ENCODE measurements at regions not wholly inside any gene's neighbourhood (a gene's known extent, or its start where the extent isn't known, plus 50 kb on each side); places are given as distances from the start of the nearest gene placed in this dataset.

GRCh38 chr13:52933099-52933498 is 84.7 kb upstream of the PCDH8 start (continued):
- no peak for TF ChIP-seq ZBTB33 (IDR thresholded peaks at IDR 0.05; ENCODE audit: borderline replicate concordance, low read depth)
- TF ChIP-seq MXI1 (IDR thresholded peaks at IDR 0.05; ENCODE audit: low read depth, low read length) = no peak
- no peak for TF ChIP-seq GABPA (IDR thresholded peaks at IDR 0.05; ENCODE audit: low read depth)
- no peak for TF ChIP-seq RFX5 (IDR thresholded peaks at IDR 0.05; ENCODE audit: low read length)
- no peak for TF ChIP-seq JUND (IDR thresholded peaks at IDR 0.05)
- TF ChIP-seq MEF2A (IDR thresholded peaks at IDR 0.05; ENCODE audit: borderline replicate concordance, low read depth) = no peak
- TF ChIP-seq RCOR1 (IDR thresholded peaks at IDR 0.05; ENCODE audit: low read length) = no peak

GRCh38 chr13:52932649-52933048 is 84.2 kb upstream of the PCDH8 start:
- H2AFZ ChIP-seq (ENCODE audit: low read depth) = no peak overlapping the region
- H3K79me2 ChIP-seq (ENCODE audit: insufficient read depth) = no peaks in the 10 kb centered on the region
- no peak overlapping the region for H3K4me2 ChIP-seq
- H4K20me1 ChIP-seq (ENCODE audit: insufficient read depth) = no peaks in the 10 kb centered on the region
- no peak overlapping the region for H3K4me3 ChIP-seq (ENCODE audit: low read depth in 2 of 2, low read length in 1 of 2)
- TF ChIP-seq GABPA (IDR thresholded peaks at IDR 0.05; ENCODE audit: low read depth) = no peak
- no peak for TF ChIP-seq CHD2 (IDR thresholded peaks at IDR 0.05; ENCODE audit: low read length, partially characterized antibody)
- no peak for TF ChIP-seq MXI1 (IDR thresholded peaks at IDR 0.05; ENCODE audit: low read depth, low read length)
- no peak for TF ChIP-seq JUND (IDR thresholded peaks at IDR 0.05)
- TF ChIP-seq, protein P1, sequence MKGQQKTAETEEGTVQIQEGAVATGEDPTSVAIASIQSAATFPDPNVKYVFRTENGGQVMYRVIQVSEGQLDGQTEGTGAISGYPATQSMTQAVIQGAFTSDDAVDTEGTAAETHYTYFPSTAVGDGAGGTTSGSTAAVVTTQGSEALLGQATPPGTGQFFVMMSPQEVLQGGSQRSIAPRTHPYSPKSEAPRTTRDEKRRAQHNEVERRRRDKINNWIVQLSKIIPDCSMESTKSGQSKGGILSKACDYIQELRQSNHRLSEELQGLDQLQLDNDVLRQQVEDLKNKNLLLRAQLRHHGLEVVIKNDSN (IDR thresholded peaks at IDR 0.05; ENCODE audit: borderline replicate concordance, low read depth) = no peak
- TF ChIP-seq NRF1 (IDR thresholded peaks at IDR 0.05; ENCODE audit: low read depth, low read length) = no peak
- TF ChIP-seq FOXM1 (IDR thresholded peaks at IDR 0.05; ENCODE audit: low read depth) = no peak
- TF ChIP-seq SMC3 (IDR thresholded peaks at IDR 0.05; ENCODE audit: low read depth, low read length) = no peak
- TF ChIP-seq EP300 (IDR thresholded peaks at IDR 0.05; ENCODE audit: borderline replicate concordance in 1 of 2, low read depth in 1 of 2, low read length in 1 of 2) = no peak
- TF ChIP-seq RFX5 (IDR thresholded peaks at IDR 0.05; ENCODE audit: low read length) = no peak
- no peak for TF ChIP-seq GATA2 (CRISPR knock-in tag; IDR thresholded peaks at IDR 0.05)
- TF ChIP-seq, protein P2, sequence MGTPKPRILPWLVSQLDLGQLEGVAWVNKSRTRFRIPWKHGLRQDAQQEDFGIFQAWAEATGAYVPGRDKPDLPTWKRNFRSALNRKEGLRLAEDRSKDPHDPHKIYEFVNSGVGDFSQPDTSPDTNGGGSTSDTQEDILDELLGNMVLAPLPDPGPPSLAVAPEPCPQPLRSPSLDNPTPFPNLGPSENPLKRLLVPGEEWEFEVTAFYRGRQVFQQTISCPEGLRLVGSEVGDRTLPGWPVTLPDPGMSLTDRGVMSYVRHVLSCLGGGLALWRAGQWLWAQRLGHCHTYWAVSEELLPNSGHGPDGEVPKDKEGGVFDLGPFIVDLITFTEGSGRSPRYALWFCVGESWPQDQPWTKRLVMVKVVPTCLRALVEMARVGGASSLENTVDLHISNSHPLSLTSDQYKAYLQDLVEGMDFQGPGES (IDR thresholded peaks at IDR 0.05; ENCODE audit: low read depth, low read length) = no peak
- TF ChIP-seq EZH2phosphoT487 (IDR thresholded peaks at IDR 0.05; ENCODE audit: borderline replicate concordance, low read depth) = no peak
- ChIA-PET CTCF (interaction anchor here (1.0 to 1.5 kb wide), 2 partner anchors 35 to 219 kb away, joined by 3 to 6 read pairs; no protein-coding TSS in a partner anchor), POLR2A (no interaction called here)
- no peaks in the 10 kb centered on the region for H3K9me3 ChIP-seq
- no peak overlapping the region for H3K9ac ChIP-seq
- DNase-seq = no peak
- H3K27me3 ChIP-seq (ENCODE audit: insufficient read depth) = no peaks in the 10 kb centered on the region
- H3K9me2 ChIP-seq = no peaks in the 10 kb centered on the region
- no peaks in the 10 kb centered on the region for H3K4me1 ChIP-seq (ENCODE audit: control insufficient read depth in 1 of 2, insufficient read depth in 2 of 2, low read depth in 1 of 2, low read length in 1 of 2)
- H3F3A ChIP-seq (replicated peaks; ENCODE audit: insufficient read depth) = no peaks in the 10 kb centered on the region
- no peaks in the 10 kb centered on the region for H3K36me3 ChIP-seq (replicated peaks in 1 of 2; ENCODE audit: control insufficient read depth in 1 of 2, insufficient read depth in 2 of 2, low read length in 1 of 2)
- H3K27ac ChIP-seq (ENCODE audit: low read depth in 2 of 2, low read length in 1 of 2) = no peak overlapping the region
- 7% methylated on average over 3 of the region's 6 CpGs for WGBS (ENCODE audit: low lambda C conversion rate)
